Forelimb muscle (tissue), 1 donor: ENCODE measurements at regions not wholly inside any gene's neighbourhood (a gene's known extent, or its start where the extent isn't known, plus 50 kb on each side); places are given as distances from the start of the nearest gene placed in this dataset.

Source experiments
- DNase-seq: peaks from one replicate; pipeline ENCODE4 v3.0.0-alpha.2; 2013; ENCODE audit warnings: low read depth

DNA sequence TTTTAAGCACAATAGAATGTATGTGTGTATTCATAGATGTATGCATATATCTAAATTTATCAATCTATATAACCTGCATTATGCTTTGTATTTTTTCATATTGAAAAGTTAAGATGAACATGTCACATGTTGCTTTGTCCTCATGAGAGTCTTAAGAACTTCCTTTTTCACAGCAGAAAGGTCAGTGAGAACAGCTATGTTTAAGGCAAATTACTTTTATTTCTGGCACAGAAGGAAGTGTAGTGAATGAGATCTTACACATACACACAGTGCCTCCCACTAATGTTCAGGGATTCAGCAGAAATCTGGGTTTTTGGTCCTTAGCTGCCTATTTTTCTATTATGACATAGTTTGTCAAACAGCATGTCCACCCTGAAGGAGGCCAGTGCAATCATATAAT lies 134.8 kb downstream of the TMEM26 start:
- no peak for DNase-seq

DNA sequence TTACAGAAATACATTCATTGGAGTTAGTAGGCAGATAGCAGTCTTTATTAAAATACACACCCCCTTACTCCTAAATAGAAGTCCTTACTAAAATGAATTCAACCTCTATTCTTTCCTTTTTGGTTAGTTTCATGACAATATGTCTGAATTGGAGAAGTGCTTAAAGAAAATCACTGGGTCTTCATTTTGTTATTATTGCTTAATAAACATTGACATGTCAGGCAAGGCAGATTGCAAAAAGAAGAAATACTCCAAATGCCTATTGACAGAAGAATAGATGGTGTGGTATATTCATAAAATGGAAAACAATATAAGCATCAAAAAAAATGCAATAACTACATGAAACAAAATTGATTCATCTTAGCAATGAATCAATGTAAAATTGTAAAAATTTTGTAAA lies 135.5 kb downstream of the TMEM26 start:
- DNase-seq, result no peak

DNA sequence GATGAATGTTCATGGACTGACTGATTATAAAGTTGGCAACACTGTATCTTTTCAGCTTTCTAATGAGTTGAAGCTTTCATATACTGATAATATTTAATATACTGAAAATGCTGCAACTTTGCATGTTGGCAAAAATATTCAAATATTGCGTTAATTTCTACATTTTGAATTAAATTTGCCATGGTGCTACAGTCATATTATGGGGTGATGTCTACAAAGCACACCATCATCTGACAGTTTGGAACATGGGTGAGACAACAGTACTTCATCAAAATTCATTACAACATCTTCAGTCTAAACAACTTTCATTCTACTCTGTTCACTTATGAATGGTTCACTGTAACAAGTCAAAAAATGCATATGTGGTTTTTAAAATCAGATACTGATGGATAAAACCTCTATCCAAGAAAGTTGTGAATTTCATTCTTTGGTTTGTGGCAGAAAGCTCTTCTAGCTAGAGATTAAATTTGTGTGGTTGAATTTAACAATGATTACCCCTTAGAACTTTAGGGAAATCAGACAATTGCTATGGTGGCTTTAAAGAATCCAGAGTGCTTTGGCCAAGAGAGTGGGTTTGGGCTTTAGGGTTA lies 136.4 kb downstream of the TMEM26 start:
- no peak for DNase-seq

DNA sequence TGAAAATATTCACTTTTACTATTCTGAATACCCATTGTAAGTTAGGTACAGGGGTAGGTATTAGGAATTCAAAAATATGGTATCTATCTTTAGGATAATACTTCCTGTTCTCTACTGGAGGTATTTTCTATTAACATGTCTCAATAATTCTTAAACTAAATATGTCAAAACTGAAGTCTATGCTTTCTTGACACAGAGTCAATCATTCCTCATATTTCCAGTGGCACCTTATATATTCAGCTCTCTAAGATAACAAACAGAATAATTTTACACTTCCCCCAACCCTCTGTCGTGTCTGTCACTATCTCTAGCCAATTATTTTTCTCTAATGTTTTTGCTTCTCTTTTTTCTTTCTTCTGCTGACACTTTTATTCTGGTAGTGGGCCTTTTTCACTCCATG lies 138.9 kb downstream of the TMEM26 start:
- no peak for DNase-seq

DNA sequence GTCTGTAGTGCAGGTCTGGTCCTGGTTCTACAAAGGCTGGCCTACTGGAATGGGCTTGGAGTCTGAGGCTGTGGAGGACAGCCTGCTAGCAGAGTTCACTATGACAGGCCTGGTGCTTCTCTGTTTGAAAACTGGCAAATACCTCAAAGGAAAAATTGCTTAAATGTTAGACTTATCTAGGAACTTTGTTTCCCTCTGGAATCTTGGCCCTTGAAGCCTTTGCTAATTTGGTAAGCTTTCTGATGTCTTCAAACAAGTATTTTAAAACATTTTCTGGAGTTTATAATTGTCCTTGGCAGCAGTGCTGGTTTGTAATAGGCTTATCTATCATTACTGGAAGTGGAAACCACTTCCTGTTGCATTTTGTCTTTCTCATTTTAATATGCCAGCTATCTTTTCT lies 139.7 kb downstream of the TMEM26 start:
- no peak for DNase-seq

DNA sequence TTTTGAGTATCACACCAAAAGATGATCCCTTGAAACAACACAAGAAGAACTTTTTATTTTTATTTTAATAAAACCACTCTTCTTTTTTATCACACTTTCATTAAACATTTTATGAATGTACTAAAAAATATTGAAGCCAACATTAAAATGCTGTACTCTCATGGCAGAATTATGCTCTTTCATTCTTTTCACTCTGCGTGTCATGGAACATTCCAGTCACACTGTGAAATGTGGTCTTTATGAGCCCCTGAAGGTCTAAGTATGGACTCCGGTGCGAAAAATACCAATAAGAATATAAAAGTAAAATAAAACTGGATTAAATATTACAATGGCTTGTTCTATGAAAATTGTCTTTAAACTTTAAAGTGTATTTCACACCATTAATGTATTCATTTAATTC lies 148.4 kb downstream of the TMEM26 start:
- no peak for DNase-seq

DNA sequence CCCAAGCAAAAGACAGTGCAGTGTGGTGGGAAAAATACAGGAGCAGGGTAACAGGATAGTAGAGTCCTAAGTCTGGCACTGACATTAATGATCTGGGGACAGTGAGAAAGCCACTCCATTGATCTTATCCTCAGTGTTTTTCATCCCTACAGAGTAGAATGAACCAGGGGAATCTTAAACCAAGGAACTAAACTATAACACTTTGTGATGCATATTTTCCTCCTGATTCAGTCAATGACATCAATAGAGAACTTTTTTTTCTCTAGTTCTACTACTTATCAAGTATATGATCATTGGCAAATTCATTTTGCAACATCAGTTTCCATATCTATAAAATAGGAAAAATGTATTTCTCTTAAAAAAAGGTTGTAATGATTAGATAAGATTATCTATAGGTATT lies 151.1 kb downstream of the TMEM26 start:
- no peak for DNase-seq

DNA sequence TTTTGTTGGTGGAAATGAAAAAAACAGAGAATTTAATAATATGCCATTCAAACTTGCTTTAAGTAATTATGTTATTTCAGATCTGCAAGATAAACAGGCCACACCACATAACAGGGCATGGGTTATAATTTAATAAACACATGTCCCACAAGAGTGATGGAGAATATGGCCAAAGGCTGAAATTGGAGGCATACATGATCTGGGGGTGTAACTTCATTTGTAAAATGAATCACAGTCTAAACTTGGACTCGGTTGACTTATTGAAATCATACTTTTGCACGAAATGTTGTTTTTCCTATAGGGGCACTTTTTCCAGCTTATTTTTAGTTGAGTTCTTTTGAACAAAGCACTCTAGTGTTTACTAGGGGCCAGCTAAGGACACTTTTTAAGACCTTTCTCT lies 151.6 kb downstream of the TMEM26 start:
- no peak for DNase-seq

DNA sequence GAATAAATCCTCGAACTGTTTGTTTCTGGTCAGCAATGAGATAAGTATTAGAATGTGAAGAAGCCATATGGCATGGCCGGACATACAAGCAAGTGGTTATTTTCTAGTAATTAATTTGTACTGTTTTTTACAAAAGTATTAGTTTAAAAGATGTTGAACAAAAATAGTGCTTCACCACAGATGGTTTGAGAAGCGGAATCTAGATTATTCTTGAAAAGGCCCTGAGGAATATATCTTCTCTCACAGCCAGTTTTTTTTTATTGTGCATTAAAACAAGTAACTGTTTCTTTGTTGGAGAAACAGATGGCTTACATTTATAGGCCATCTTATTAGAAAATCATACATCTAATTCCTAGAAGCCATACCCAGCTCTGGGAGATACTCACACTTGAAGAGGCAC lies 153.3 kb downstream of the TMEM26 start:
- DNase-seq, result no peak

DNA sequence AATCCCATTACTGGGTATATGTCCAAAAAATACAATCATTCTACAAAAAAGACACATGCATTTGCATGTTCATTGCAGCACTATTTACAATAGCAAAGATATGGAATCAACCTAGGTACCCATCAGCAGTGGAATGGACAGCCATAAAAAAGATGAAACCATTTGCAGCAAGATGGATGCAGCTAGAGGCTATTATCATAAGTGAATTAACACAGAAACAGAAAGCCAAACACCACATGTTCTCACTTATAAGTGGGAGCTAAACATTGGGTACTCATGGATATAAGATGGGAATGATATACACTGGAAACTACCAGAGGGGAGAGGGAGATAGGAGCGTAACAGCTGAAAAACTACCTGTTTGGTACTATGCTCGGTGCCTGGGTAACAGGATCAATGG lies 154.0 kb downstream of the TMEM26 start:
- no peak for DNase-seq

DNA sequence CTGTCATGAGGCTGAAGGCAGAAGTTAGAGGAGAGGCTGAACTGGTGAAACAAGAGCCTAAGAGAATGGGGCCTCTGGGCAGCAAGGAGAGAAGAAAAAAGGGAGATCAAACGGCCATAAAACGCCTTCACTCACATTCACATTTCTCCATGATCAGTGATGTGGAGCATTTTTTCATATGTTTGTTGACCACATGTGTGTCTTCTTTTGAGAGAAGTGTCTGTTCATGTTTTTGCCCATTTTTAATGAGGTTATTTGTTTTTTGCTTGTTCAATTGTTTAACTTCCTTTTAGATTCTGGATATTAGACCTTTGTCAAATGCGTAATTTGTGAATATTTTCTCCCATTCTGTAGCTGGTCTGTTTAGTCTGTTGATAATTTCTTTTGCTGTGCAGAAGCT lies 155.0 kb downstream of the TMEM26 start:
- no peak for DNase-seq

DNA sequence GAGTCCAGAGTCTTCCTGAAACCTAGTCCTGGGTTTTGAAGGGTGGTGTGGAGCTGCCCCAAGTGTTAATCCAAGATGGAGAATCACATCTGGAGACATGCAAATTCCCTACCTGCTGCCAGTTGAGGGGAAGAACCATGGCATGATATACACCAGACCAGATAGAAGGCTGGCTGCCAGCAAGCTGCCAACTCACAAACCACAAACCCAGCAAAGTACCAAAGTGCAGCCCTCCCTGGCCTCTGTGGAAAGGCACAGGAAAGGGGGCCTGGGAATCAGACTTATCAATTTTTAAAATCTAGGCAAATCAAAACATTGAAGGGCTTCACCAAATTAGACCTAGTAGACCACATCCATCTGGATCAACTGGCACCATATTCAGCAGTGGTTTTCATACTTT lies 157.0 kb downstream of the TMEM26 start:
- DNase-seq, result no peak

DNA sequence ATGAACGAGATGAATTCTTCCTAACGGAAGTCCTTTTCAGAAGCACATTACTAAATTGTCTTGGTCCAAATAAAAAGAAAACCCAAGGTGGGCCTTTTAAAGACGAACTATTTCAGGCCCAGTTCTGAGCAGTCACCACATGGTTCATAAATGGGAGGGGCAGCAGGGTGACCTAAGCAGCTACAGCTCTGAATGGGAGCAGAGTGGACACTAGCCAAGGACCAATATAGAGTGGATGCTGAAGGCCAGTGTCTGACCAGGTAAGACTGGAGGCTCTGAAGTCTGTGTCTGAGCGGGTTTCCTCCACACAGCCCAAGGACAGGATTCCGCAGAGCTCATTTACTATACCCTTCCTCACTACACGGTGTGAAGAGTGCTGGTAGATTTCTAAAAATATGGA lies 159.1 kb downstream of the TMEM26 start:
- DNase-seq, result no peak

DNA sequence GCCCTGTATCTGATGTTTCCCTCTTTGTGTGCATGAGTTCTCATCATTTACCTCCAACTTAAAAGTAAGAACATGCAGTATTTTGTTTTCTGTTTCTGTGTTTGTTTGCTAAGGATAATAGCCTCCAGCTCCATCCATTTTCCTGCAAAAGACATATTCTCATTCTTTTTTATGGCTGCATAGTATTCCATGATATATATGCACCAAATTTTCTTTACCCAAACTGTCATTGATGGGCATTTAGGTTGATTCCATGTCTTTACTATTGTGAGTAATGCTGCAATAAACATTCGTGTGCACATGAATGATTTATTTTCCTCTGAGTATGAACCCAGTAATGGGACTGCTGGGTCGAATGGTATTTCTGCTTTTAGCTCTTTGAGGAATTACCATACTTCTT lies 163.4 kb downstream of the TMEM26 start:
- DNase-seq, result no peak

DNA sequence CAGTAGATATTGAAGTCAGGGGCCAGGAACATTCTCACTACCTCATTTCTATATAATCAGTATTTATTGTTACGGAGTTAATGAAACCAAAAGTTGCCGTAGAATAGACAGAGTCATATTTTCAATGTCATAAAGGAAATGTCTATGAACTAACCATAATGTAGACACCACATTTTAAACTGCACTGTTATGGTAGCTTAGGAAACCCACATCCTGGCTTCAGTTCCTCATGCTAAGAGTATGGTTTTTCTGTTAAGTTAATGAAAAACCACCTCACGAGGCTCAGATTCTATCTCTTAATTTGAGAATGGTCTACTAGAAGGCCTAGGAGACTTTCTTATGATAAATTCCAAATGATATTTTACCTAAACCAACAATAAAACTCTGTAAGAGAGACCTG lies 166.5 kb downstream of the TMEM26 start:
- DNase-seq, result no peak

DNA sequence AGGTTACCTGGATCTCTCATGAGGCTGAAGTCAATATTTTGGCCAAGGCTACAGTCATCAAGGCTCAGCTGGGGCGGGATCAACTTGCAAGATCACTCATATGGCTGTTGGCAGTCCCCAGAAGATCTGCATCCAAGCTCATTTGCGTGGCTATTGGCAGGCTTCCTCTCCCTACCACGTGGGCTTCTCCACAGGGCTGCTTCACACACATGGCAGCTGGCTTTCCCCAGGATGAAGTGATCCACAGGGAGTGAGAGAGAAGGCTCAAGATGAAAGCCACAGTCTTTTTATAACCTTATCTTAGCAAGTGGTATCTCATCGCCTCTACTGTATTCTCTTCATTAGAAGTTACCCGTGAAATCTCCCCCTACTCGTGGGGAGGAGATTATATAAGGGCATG lies 167.4 kb downstream of the TMEM26 start:
- DNase-seq, result no peak

DNA sequence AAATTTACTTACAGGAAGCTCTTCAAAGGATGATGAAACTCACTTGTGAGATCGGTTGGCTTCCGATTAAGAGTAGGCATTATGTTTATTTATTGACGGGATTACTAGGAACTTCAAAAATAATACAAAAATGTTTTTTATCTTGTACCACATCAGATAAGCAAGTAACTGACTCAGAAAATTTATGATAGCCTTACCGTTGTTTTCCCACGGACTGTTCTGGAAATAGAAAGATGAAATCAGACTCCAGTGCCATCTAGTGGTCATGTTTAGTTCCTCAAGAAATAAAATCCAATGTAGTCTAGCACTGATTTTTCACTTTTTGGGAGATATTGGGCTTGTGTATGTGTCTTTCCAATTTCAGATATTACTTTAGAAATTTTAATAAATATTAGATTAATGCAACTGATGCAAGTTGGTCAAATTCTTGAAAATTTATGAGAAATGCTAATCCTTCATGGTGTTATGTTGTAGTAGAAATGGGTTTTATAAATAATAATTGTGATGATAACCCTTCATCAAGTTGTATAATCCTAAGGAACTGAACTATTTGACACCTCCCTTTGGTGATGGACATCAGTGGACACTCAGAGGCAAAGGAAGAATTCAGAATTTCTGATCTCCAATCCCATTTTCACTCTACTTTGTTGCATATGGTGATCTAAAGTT lies 168.8 kb downstream of the TMEM26 start:
- no peak for DNase-seq

DNA sequence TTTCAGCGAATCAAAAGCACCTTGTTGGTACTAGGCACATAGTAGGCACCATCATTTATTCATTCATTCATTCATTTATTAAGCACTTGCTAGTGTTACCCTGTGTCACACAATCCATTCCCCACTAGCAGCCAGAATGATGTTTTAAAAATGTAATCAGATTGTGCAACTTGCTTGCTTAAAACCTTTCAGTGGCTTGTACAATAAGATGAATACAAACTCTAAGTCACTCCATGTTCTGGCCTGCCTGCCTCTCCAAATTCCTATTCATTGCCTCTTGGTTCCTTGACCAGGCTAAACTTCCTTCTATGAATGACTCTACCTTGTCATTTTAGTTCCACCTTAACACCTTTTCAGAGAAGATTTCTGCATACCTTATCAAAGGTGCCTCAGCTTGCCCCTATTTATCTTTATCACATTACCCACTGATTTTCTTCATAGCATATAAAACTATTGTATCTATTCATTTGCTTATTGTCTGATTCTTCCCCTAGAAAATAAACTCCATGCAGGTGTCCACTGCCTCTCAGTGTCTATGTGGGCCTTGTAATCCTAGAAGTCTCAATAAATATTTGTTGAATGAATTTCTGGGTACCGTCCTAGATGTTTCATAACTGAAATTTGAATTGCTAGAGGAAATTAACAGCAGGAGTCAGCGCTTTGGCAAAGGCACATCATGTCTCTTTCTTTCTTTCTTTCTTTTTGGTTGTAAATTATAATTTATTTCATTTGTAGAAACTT lies 169.5 kb downstream of the TMEM26 start:
- DNase-seq, result no peak

DNA sequence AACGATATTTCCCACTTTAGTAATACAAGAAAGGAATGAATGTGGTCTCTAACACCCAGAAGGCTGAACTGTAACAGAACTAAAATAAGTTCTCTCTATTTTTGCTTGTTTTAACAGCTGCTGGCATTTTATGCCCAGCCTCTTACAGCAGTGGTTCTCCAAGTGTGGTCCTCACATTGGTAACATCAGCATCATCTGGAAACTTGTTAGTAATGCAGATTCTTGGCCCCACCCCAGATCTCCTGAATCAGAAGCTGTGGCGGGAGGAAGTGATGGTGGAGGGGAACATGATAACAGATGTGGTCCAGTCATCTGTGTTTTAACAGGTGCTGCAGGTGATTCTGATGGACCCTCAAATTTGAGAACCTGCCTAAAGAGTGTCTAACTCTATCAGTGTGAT lies 170.1 kb downstream of the TMEM26 start:
- no peak for DNase-seq

DNA sequence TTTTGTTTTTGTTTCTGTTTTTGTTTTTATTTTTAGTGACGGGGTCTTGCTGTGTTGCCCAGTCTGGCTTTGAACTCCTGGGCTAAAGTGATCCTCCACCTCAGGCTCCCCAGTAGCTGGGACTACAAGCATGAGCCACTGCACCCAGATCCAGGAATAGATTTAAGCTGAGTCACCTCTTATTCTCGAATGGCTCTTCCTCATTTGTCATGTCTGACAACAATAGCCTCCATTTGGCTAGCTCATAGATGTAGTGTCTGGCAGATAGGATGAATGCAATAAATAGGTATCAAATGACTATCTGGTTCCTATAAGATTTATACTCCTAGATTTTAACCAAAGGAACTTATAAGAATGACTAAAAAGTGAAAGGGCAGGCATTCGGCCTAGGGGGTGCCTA lies 172.9 kb downstream of the TMEM26 start:
- DNase-seq, result no peak

DNA sequence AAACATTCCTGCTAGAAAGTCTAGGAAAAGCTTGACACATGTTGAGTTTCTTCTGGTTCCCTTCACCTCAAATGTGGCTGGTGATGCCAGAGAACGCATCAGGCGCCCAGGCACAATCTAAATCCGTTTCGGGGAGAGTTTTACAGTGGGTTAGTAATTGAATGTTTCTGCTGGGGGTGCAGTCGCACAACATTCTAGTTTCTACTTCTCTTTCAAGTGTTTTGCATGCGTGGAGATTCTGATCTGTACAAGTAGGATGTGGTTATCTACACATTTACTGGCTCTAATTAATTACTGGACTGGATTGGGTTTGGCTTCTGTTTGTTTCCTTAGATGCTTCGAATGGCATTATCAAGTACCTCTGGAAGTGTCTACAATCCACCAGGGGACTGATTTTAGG lies 173.8 kb downstream of the TMEM26 start:
- DNase-seq, result no peak

DNA sequence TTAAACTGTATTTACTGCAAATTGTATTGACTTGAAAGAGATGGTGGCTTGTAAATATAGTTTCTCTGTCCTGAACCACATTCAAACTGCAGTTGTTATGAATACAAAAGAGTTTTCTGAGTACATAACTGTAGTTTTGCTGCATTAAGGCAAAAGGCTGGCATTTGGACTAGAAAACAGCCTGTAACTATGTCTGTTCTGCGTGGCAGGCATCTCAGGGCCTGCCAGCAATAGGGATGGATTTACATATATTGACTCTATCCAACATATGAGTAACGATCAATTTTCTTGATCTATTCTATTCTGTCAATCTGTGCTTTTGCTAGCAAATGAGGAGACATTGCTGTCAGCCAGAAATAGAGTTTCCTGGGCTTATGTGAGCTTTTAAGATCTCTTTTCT lies 174.6 kb downstream of the TMEM26 start:
- no peak for DNase-seq

DNA sequence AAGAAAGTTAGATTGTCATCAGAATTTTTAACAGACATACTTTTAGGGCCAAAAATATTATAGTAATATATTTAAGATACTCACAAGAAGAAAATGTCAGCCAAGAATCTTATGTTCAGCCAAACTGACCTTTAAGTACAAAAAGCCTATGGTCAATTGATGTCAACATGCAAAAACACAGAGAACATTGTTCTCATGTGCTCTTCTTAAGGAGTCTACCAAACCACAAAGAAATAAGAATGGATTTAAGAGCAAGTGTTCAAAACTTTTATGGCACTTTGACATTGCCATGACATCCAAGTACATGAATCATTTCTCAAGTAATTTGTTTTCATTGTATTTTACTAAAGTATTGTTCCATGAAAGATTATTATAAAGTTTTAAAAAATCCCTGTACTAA lies 180.4 kb downstream of the TMEM26 start:
- no peak for DNase-seq
